GM12875 (cell line): ENCODE measurements at regions not wholly inside any gene's neighbourhood (a gene's known extent, or its start where the extent isn't known, plus 50 kb on each side); places are given as distances from the start of the nearest gene placed in this dataset.

Experiments used
- H3K4me3 ChIP-seq: one replicate; pipeline ENCODE4 v1.5.1; 2011; ENCODE audit warnings: low read depth, low read length, control low read depth
- CTCF ChIP-seq: IDR thresholded peaks from 2 replicates; pipeline ENCODE4 v1.5.1; 2011; ENCODE audit warnings: low read depth, mild to moderate bottlenecking, control low read depth, inconsistent platforms, low read length, moderate library complexity, borderline replicate concordance; ENCODE audit not compliant: insufficient read depth

GRCh38 chr12:68432622-68433021 is 100.5 kb upstream of the MDM1 start:
- TF ChIP-seq CTCF: no peak
- H3K4me3 ChIP-seq: no peak overlapping the region

GRCh38 chr12:68434391-68435298 is 102.5 kb upstream of the MDM1 start:
- H3K4me3 ChIP-seq: no peak overlapping the region
- TF ChIP-seq CTCF: no peak

- TF ChIP-seq CTCF: no peak
- no peak overlapping the region for H3K4me3 ChIP-seq
Observed at GRCh38 chr12:68435299-68435637, 103.1 kb upstream of the MDM1 start.

- TF ChIP-seq CTCF: no peak
- no peak overlapping the region for H3K4me3 ChIP-seq
Observed at GRCh38 chr12:68435816-68436215, 103.7 kb upstream of the MDM1 start.

- H3K4me3 ChIP-seq: no peak overlapping the region
- TF ChIP-seq CTCF: no peak
Observed at GRCh38 chr12:68438601-68439000, 106.4 kb upstream of the MDM1 start.

- H3K4me3 ChIP-seq: no peak overlapping the region
- no peak for TF ChIP-seq CTCF
Observed at GRCh38 chr12:68439368-68440045, 107.3 kb upstream of the MDM1 start.

DNA sequence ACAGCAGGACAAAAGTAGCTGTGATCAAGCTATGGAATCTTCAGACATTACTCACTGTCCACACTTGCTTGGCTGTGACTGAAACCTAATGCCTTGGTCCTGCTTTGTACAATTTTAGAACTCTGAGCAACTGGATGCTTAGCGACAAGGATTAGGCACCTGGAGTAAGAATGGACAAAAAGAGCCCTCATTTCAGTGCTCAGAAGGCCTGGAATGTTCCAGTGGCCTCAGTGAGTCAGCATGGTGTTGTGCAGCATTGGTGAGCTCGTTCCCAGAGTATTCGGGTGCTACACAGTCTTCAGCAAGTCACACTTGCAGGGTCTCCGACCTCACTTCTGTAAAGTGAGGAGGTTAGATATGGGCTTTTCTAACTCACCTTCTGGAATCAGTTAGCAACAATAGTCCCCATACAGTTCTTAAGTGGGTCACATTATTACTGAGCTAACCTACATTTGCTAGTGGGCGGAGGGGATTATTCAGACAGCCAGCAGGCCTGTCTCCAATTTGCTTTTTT is 108.0 kb upstream of the MDM1 start:
- no peak for TF ChIP-seq CTCF

More for the DNA sequence above, 108.0 kb upstream of the MDM1 start:
- no peak overlapping the region for H3K4me3 ChIP-seq
